Mesothelial cell of epicardium (in vitro differentiated cells): ENCODE measurements at regions not wholly inside any gene's neighbourhood (a gene's known extent, or its start where the extent isn't known, plus 50 kb on each side); places are given as distances from the start of the nearest gene placed in this dataset.

ENCODE experiments used
- DNase-seq, 2 experiments: peaks; one replicate each; pipeline ENCODE4 v3.0.0; 2021; ENCODE audit warnings: low spot score in 2 of 2; ENCODE audit not compliant: unreplicated experiment in 2 of 2
- H3K27ac Mint-ChIP-seq: 2 replicates; pipeline ENCODE4 v1.8.0; 2021; ENCODE audit warnings: mixed read lengths
- H3K27me3 Mint-ChIP-seq: 2 replicates; pipeline ENCODE4 v1.8.0; 2021; ENCODE audit warnings: low read depth, mixed read lengths
- H3K36me3 Mint-ChIP-seq: 2 replicates; pipeline ENCODE4 v1.8.0; 2021; ENCODE audit warnings: mixed read lengths
- H3K4me1 Mint-ChIP-seq: 2 replicates; pipeline ENCODE4 v1.8.0; 2021; ENCODE audit warnings: mixed read lengths
- H3K4me3 Mint-ChIP-seq: 2 replicates; pipeline ENCODE4 v1.8.0; 2021; ENCODE audit warnings: mild to moderate bottlenecking, moderate library complexity, mixed read lengths
- H3K9me3 Mint-ChIP-seq: 2 replicates; pipeline ENCODE4 v1.8.0; 2021; ENCODE audit warnings: mixed read lengths
- CTCF ChIP-seq: fragments of 200-600 bp; sonication (generic); IDR thresholded peaks from one replicate; pipeline ENCODE4 v1.5.0; 2021; ENCODE audit warnings: antibody characterized with exemption; ENCODE audit not compliant: unreplicated experiment

- Mint-ChIP-seq H3K27me3 (peaks cover 2% of the 10 kb centered on the region), H3K36me3 (no peaks in the 10 kb centered on the region), H3K4me1 (peaks cover 27% of the 10 kb centered on the region), H3K27ac (no peak overlapping the region), H3K4me3 (no peak overlapping the region), H3K9me3 (peaks cover 6% of the 10 kb centered on the region)
- TF ChIP-seq CTCF = no peak
- DNase-seq = no peak
These were observed 90.9 kb upstream of the NCOR2 start for GRCh38 chr12:124658302-124658701.

- Mint-ChIP-seq H3K4me3 (no peak overlapping the region), H3K27me3 (peaks cover 2% of the 10 kb centered on the region)
These were observed 89.6 kb upstream of the NCOR2 start for GRCh38 chr12:124656947-124657434.

GRCh38 chr12:124655698-124656516 lies 88.5 kb upstream of the NCOR2 start:
- no peak overlapping the region for H3K4me3 Mint-ChIP-seq
- H3K4me1 Mint-ChIP-seq = peaks cover 21% of the 10 kb centered on the region
- H3K9me3 Mint-ChIP-seq = no peaks in the 10 kb centered on the region
- H3K27me3 Mint-ChIP-seq = peaks cover 2% of the 10 kb centered on the region
- no peaks in the 10 kb centered on the region for H3K36me3 Mint-ChIP-seq
- DNase-seq = peak in 1 of 2 experiments; percentile 56
- no peak for TF ChIP-seq CTCF
- peak overlapping the region; percentile 91 for H3K27ac Mint-ChIP-seq

More at GRCh38 chr12:124656947-124657434, 89.6 kb upstream of the NCOR2 start:
- peak overlapping the region; percentile 13 for H3K27ac Mint-ChIP-seq
- peaks cover 28% of the 10 kb centered on the region for H3K4me1 Mint-ChIP-seq
- H3K9me3 Mint-ChIP-seq = no peaks in the 10 kb centered on the region
- no peak for TF ChIP-seq CTCF
- H3K36me3 Mint-ChIP-seq = no peaks in the 10 kb centered on the region
- DNase-seq = no peak

- Mint-ChIP-seq H3K27ac (peak overlapping the region; percentile 91), H3K9me3 (peaks cover 3% of the 10 kb centered on the region), H3K4me1 (peaks cover 18% of the 10 kb centered on the region), H3K4me3 (peak overlapping the region; percentile 22), H3K27me3 (peaks cover 2% of the 10 kb centered on the region), H3K36me3 (peaks cover 2% of the 10 kb centered on the region)
- peak in 1 of 2 experiments; percentile 69 for DNase-seq
- no peak for TF ChIP-seq CTCF
These were observed 87.8 kb upstream of the NCOR2 start for GRCh38 chr12:124655048-124655697.

GRCh38 chr12:124654666-124655047 lies 87.2 kb upstream of the NCOR2 start:
- peaks cover 2% of the 10 kb centered on the region for H3K27me3 Mint-ChIP-seq
- H3K36me3 Mint-ChIP-seq = peaks cover 2% of the 10 kb centered on the region
- H3K27ac Mint-ChIP-seq = peak overlapping the region; percentile 91

More at GRCh38 chr12:124654666-124655047, 87.2 kb upstream of the NCOR2 start:
- H3K4me3 Mint-ChIP-seq = no peak overlapping the region
- H3K4me1 Mint-ChIP-seq = peaks cover 18% of the 10 kb centered on the region
- peaks cover 3% of the 10 kb centered on the region for H3K9me3 Mint-ChIP-seq
- DNase-seq = no peak
- TF ChIP-seq CTCF = no peak
